HL-60 (cell line): ENCODE measurements at regions not wholly inside any gene's neighbourhood (a gene's known extent, or its start where the extent isn't known, plus 50 kb on each side); places are given as distances from the start of the nearest gene placed in this dataset.

Experiments used
- DNase-seq, 2 experiments: peaks; one replicate each; pipeline ENCODE4 v3.0.0-alpha.2; 2010 to 2020; ENCODE audit warnings: low read depth in 1 of 2, low spot score in 1 of 2
- H3K27ac ChIP-seq: fragments of 250-450 bp; sonication (Bioruptor Pico); replicated peaks from 2 replicates; pipeline ENCODE4 v1.5.1; 2020; ENCODE audit warnings: mild to moderate bottlenecking, moderate library complexity
- H3K27me3 ChIP-seq: fragments of 250-450 bp; sonication (Bioruptor Pico); 2 replicates; pipeline ENCODE4 v1.5.1; 2021; ENCODE audit warnings: mild to moderate bottlenecking, moderate library complexity; ENCODE audit not compliant: insufficient read depth, poor library complexity, severe bottlenecking
- H3K4me3 ChIP-seq: replicated peaks from 2 replicates; pipeline ENCODE4 v1.5.1; 2011; ENCODE audit warnings: mild to moderate bottlenecking, control low read depth, low read length; ENCODE audit not compliant: insufficient read depth
- GABPA ChIP-seq: IDR thresholded peaks from 2 replicates; pipeline ENCODE4 v1.6.1; 2012; ENCODE audit warnings: low read depth
- POLR2AphosphoS5 ChIP-seq: IDR thresholded peaks from 2 replicates; pipeline ENCODE4 v1.6.1; 2012; ENCODE audit warnings: low read depth
- REST ChIP-seq: IDR thresholded peaks from 2 replicates; pipeline ENCODE4 v1.6.1; 2012; ENCODE audit warnings: low read depth; ENCODE audit not compliant: insufficient replicate concordance
- SPI1 ChIP-seq: IDR thresholded peaks from 2 replicates; pipeline ENCODE4 v1.6.1; 2012; ENCODE audit warnings: low read depth, mild to moderate bottlenecking, borderline replicate concordance
- TF ChIP-seq, protein P1 (sequence below): IDR thresholded peaks from one replicate; pipeline ENCODE4 v1.5.1; 2011; ENCODE audit warnings: low read length, control low read depth, inconsistent platforms; ENCODE audit not compliant: insufficient read depth

DNA sequence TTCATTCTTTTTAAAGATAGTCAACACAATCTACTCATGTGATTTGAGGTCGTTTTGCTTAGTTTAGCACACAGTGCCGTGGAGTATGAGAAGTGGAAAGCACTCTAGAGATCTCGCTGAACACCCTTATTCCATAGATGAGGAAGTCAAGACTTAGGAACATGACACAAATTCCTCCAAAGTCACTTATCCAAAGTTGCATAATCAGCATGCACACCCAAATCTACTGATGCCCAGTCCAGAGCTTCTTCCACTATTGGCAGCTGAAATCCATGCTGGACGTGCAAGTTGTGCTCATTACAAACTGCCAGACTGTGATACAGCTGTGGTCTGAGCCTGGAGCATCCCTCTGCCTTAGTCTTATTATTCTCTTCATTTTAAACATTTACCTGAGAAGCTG lies 83.5 kb upstream of the ZNF280D start:
- DNase-seq = no peak
- no peak for TF ChIP-seq POLR2AphosphoS5
- TF ChIP-seq, protein P1, sequence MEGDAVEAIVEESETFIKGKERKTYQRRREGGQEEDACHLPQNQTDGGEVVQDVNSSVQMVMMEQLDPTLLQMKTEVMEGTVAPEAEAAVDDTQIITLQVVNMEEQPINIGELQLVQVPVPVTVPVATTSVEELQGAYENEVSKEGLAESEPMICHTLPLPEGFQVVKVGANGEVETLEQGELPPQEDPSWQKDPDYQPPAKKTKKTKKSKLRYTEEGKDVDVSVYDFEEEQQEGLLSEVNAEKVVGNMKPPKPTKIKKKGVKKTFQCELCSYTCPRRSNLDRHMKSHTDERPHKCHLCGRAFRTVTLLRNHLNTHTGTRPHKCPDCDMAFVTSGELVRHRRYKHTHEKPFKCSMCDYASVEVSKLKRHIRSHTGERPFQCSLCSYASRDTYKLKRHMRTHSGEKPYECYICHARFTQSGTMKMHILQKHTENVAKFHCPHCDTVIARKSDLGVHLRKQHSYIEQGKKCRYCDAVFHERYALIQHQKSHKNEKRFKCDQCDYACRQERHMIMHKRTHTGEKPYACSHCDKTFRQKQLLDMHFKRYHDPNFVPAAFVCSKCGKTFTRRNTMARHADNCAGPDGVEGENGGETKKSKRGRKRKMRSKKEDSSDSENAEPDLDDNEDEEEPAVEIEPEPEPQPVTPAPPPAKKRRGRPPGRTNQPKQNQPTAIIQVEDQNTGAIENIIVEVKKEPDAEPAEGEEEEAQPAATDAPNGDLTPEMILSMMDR = no peak
- no peak for TF ChIP-seq SPI1
- TF ChIP-seq REST = no peak
- no peak for TF ChIP-seq GABPA
- Histone ChIP-seq H3K27me3 (no peaks in the 10 kb centered on the region), H3K27ac (no peak overlapping the region), H3K4me3 (no peak overlapping the region)

DNA sequence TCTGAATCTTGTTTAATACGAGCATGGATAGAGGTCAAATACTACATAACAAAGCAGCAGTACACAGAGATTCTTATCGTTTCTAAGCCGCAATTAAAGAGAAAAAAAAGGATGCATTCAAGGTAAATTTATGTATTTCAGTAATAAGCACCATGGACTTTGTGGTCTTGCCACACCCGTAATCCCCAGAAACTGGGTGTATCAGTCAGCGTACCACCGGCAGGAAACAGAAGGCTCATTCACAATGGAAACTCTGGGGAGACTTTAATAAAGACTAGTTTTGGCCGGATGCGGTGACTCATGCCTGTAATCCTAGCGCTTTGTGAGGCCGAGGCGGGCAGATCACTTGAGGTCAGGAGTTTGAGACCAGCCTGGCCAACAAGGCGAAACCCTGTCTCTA lies 81.9 kb upstream of the ZNF280D start:
- no peaks in the 10 kb centered on the region for H3K27me3 ChIP-seq
- H3K27ac ChIP-seq = no peak overlapping the region
- TF ChIP-seq GABPA = no peak
- no peak for TF ChIP-seq POLR2AphosphoS5
- TF ChIP-seq, protein P1 = no peak
- no peak for TF ChIP-seq REST
- no peak for TF ChIP-seq SPI1
- no peak for DNase-seq
- no peak overlapping the region for H3K4me3 ChIP-seq

- no peaks in the 10 kb centered on the region for H3K27me3 ChIP-seq
- no peak overlapping the region for H3K4me3 ChIP-seq
- no peak overlapping the region for H3K27ac ChIP-seq
- no peak for TF ChIP-seq REST
- no peak for TF ChIP-seq SPI1
- no peak for TF ChIP-seq POLR2AphosphoS5
- no peak for TF ChIP-seq GABPA
- TF ChIP-seq, protein P1 = no peak
- DNase-seq = no peak
Observed at GRCh38 chr15:56814429-56814828, 81.1 kb upstream of the ZNF280D start.
